GM12878 (cell line): ENCODE measurements at regions not wholly inside any gene's neighbourhood (a gene's known extent, or its start where the extent isn't known, plus 50 kb on each side); places are given as distances from the start of the nearest gene placed in this dataset.

Source experiments
- EP300 ChIP-seq, 2 experiments: fragments of 150-350 bp in 1 of 2; IDR thresholded peaks; 2 replicates each; pipeline ENCODE4 v1.6.1; 2011 to 2012; ENCODE audit warnings: low read depth in 2 of 2, low read length in 2 of 2, borderline replicate concordance in 1 of 2, improper control_type of control experiment in 1 of 2, inconsistent platforms in 1 of 2; ENCODE audit not compliant: control insufficient read depth in 1 of 2
- EZH2 ChIP-seq: IDR thresholded peaks from 2 replicates; pipeline ENCODE4 v1.6.1; 2012; ENCODE audit warnings: low read depth, mild to moderate bottlenecking, control low read depth, inconsistent platforms, low read length, borderline replicate concordance; ENCODE audit not compliant: control insufficient read depth
- IKZF1 ChIP-seq: fragments of 450-650 bp; conservative IDR thresholded peaks from 2 replicates; pipeline ENCODE4 v1.6.1; 2017; ENCODE audit warnings: antibody characterized with exemption, mild to moderate bottlenecking
- IRF4 ChIP-seq: IDR thresholded peaks from 2 replicates; pipeline ENCODE4 v1.6.1; 2011; ENCODE audit warnings: low read depth, low read length
- MYC ChIP-seq: IDR thresholded peaks from 2 replicates; pipeline ENCODE4 v1.6.1; 2011; ENCODE audit warnings: mild to moderate bottlenecking, low read length, moderate library complexity, inconsistent platforms; ENCODE audit not compliant: insufficient read depth, insufficient replicate concordance, insufficient read length, severe bottlenecking
- PAX8 ChIP-seq: fragments of 450-650 bp; IDR thresholded peaks from 2 replicates; pipeline ENCODE4 v1.6.1; 2017; ENCODE audit warnings: mild to moderate bottlenecking, moderate library complexity
- POLR2A ChIP-seq: IDR thresholded peaks from 2 replicates; pipeline ENCODE4 v1.6.1; 2011; ENCODE audit warnings: low read depth, mild to moderate bottlenecking, low read length
- POLR2AphosphoS5 ChIP-seq: IDR thresholded peaks from 2 replicates; pipeline ENCODE4 v1.6.1; 2011; ENCODE audit warnings: mild to moderate bottlenecking, low read length, inconsistent platforms
- SMC3 ChIP-seq: IDR thresholded peaks from 2 replicates; pipeline ENCODE4 v1.6.1; 2011; ENCODE audit warnings: low read length, improper control_type of control experiment, borderline replicate concordance
- TCF12 ChIP-seq: IDR thresholded peaks from 2 replicates; pipeline ENCODE4 v1.6.1; 2011; ENCODE audit warnings: low read depth, mild to moderate bottlenecking, low read length
- ZSCAN29 ChIP-seq: fragments of 450-650 bp; IDR thresholded peaks from 2 replicates; pipeline ENCODE4 v1.6.1; 2017; ENCODE audit warnings: mild to moderate bottlenecking, moderate library complexity
- TF ChIP-seq, protein P1 (sequence below), 3 experiments: IDR thresholded peaks in 2 of 3; conservative IDR thresholded peaks in 1 of 3; 2 replicates each; pipeline ENCODE4 v1.5.1; 2011; ENCODE audit warnings: low read depth in 3 of 3, low read length in 3 of 3, mild to moderate bottlenecking in 3 of 3, control low read depth in 2 of 3, moderate library complexity in 2 of 3, inconsistent platforms in 1 of 3, mixed read lengths in 1 of 3; ENCODE audit not compliant: control insufficient read depth in 2 of 3, insufficient read depth in 1 of 3; ENCODE audit errors: extremely low read depth in 1 of 3

DNA sequence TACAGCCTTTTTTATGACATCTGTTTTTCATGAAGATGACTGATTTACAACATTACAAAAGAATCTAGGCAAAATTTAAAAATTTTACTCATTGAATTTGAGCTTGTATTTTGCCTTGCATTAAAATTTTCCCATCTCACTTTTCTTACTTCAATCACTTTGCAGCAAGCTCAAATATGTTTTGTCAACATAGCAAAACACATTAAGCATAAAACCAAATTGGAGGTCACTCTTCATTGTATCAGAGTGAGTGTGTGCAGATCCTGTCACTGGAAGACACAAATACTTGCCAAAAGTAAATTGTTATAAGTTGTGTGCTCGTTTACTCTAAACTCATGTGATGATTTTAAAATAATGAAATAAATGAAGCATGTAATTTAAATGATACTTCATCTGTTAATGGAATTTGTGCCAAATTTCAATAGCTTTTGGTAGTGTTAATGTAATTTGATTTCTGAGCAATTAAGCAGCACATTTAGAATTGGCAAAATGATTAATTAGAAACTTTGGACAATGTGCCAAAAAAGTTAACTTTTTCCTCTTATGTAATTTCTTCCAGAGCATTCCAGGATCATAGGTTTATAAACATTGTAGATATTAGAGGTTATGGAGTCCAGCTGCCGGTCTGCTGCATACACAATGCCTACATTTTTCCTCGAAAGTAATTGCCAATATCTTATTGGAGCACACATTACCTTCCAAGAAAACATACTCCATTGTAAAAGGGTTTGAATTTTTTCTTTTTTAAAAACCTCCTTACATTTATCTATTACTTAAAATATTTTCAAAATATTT lies 1078.2 kb upstream of the LRRTM3 start:
- TF ChIP-seq, protein P1, sequence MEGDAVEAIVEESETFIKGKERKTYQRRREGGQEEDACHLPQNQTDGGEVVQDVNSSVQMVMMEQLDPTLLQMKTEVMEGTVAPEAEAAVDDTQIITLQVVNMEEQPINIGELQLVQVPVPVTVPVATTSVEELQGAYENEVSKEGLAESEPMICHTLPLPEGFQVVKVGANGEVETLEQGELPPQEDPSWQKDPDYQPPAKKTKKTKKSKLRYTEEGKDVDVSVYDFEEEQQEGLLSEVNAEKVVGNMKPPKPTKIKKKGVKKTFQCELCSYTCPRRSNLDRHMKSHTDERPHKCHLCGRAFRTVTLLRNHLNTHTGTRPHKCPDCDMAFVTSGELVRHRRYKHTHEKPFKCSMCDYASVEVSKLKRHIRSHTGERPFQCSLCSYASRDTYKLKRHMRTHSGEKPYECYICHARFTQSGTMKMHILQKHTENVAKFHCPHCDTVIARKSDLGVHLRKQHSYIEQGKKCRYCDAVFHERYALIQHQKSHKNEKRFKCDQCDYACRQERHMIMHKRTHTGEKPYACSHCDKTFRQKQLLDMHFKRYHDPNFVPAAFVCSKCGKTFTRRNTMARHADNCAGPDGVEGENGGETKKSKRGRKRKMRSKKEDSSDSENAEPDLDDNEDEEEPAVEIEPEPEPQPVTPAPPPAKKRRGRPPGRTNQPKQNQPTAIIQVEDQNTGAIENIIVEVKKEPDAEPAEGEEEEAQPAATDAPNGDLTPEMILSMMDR (IDR thresholded peaks at IDR 0.05 in 2 of 3, conservative IDR thresholded peaks at IDR 0.05 in 1 of 3; ENCODE audit: control insufficient read depth in 2 of 3, extremely low read depth in 1 of 3, insufficient read depth in 1 of 3, low read depth in 3 of 3, low read length in 3 of 3): no peak
- TF ChIP-seq PAX8 (no peak), ZSCAN29 (no peak), IKZF1 (no peak), IRF4 (no peak), POLR2A (no peak), EP300 (IDR thresholded peaks at IDR 0.05; ENCODE audit: borderline replicate concordance in 1 of 2, control insufficient read depth in 1 of 2, low read depth in 2 of 2, low read length in 2 of 2) (no peak), SMC3 (no peak), EZH2 (no peak), TCF12 (no peak), MYC (no peak), POLR2AphosphoS5 (no peak)
